CD8-positive, alpha-beta memory T cell (primary cell): ENCODE measurements at regions not wholly inside any gene's neighbourhood (a gene's known extent, or its start where the extent isn't known, plus 50 kb on each side); places are given as distances from the start of the nearest gene placed in this dataset.
"Not testable (repeated sequence)": the region's sequence is repeated elsewhere in the genome, so short reads cannot be mapped to it uniquely, and the experiment has no call there.

Source experiments
- CTCF ChIA-PET: fragments of 350-600 bp; sonication (Branson Sonifier 250); formaldehyde crosslinking; loops from one replicate; lab custom pipeline; 2021; ENCODE audit warnings: antibody characterized with exemption; lab: Charles Lee
- POLR2A ChIA-PET: fragments of 350-600 bp; sonication (Branson Sonifier 250); formaldehyde crosslinking; loops from one replicate; lab custom pipeline; 2021; ENCODE audit warnings: antibody characterized with exemption; lab: Charles Lee
- DNase-seq, 5 donors: peaks; one replicate each; pipeline versions ENCODE4 v3.0.0 to v3.0.0-alpha.2; 2020 to 2022; ENCODE audit warnings: mixed read lengths in 1 of 5
- H3K27ac ChIP-seq: one replicate; pipeline ENCODE4 v1.7.0; 2013; ENCODE audit warnings: low read depth, mild to moderate bottlenecking, low read length, moderate library complexity
- H3K27me3 ChIP-seq: 2 replicates; pipeline ENCODE4 v1.7.0; 2013; ENCODE audit warnings: low read length, mild to moderate bottlenecking; ENCODE audit not compliant: insufficient read depth, poor library complexity, severe bottlenecking
- H3K36me3 ChIP-seq: 2 replicates; pipeline ENCODE4 v1.7.0; 2013; ENCODE audit warnings: mild to moderate bottlenecking, low read length, moderate library complexity; ENCODE audit not compliant: insufficient read depth
- H3K4me1 ChIP-seq: 2 replicates; pipeline ENCODE4 v1.7.0; 2013; ENCODE audit warnings: mild to moderate bottlenecking, low read length, moderate library complexity; ENCODE audit not compliant: insufficient read depth
- H3K4me3 ChIP-seq: 2 replicates; pipeline ENCODE4 v1.7.0; 2013; ENCODE audit warnings: mild to moderate bottlenecking, low read length
- H3K9me3 ChIP-seq: 2 replicates; pipeline ENCODE4 v1.7.0; 2013; ENCODE audit warnings: mild to moderate bottlenecking, low read length
- H3K27ac Mint-ChIP-seq, 8 donors: one replicate each; pipeline ENCODE4 v1.8.0; 2020 to 2021; ENCODE audit warnings: mixed read lengths in 8 of 8, mild to moderate bottlenecking in 6 of 8, inconsistent platforms in 3 of 8, moderate library complexity in 3 of 8
- H3K27me3 Mint-ChIP-seq, 2 donors: one replicate each; pipeline ENCODE4 v1.8.0; 2020 to 2021; ENCODE audit warnings: mixed read lengths in 2 of 2, mild to moderate bottlenecking in 1 of 2, moderate library complexity in 1 of 2
- H3K36me3 Mint-ChIP-seq, 3 donors: one replicate each; pipeline ENCODE4 v1.8.0; 2020 to 2021; ENCODE audit warnings: mixed read lengths in 3 of 3, inconsistent platforms in 1 of 3, mild to moderate bottlenecking in 1 of 3
- H3K4me1 Mint-ChIP-seq, 3 donors: one replicate each; pipeline ENCODE4 v1.8.0; 2020 to 2021; ENCODE audit warnings: mixed read lengths in 3 of 3, inconsistent platforms in 1 of 3, mild to moderate bottlenecking in 1 of 3
- H3K4me3 Mint-ChIP-seq, 7 donors: one replicate each; pipeline ENCODE4 v1.8.0; 2020 to 2021; ENCODE audit warnings: mixed read lengths in 7 of 7, mild to moderate bottlenecking in 6 of 7, moderate library complexity in 4 of 7, inconsistent platforms in 2 of 7
- H3K9me3 Mint-ChIP-seq, 5 donors: one replicate each; pipeline ENCODE4 v1.8.0; 2020 to 2022; ENCODE audit warnings: mixed read lengths in 5 of 5, mild to moderate bottlenecking in 3 of 5, moderate library complexity in 2 of 5, inconsistent platforms in 1 of 5

- POLR2A ChIA-PET, H3K36me3 Mint-ChIP-seq, H3K9me3 ChIP-seq, H3K27me3 Mint-ChIP-seq, H3K27me3 ChIP-seq, CTCF ChIA-PET, H3K9me3 Mint-ChIP-seq, H3K4me1 Mint-ChIP-seq, H3K27ac ChIP-seq, H3K4me3 ChIP-seq, H3K4me3 Mint-ChIP-seq, H3K36me3 ChIP-seq, DNase-seq, H3K27ac Mint-ChIP-seq, H3K4me1 ChIP-seq: not testable (repeated sequence)
Measured at GRCh38 chr2:89945004-89945616, 1253.6 kb downstream of the RPIA start.

DNA sequence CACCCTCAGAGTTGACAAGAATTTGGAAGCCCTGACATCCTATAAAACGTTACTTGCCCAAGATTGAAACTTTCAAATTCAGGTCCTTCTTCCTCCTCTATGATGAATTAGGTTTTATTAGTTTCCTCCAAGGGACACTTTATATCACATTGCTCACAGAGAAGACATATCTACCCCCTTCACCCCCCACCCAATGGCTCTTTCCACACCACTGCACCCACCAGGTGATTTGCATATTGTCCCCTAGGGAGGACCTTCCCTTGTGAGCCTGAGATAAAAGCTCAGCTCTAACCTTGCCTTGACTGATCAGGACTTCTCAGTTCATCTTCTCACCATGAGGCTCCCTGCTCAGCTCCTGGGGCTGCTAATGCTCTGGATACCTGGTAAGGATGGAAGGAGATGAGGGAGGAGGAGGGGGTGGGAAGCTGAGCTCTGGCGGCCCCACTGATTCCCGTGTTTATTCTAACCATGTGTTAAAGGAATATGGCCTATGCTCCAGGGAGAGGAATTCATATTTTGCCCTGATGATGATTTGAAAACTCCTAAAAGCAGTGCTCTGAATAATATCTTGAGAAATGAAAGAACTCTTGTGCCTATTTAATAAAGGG lies 1255.8 kb downstream of the RPIA start:
- H3K4me1 ChIP-seq, H3K4me1 Mint-ChIP-seq, H3K4me3 ChIP-seq, H3K27me3 Mint-ChIP-seq, H3K36me3 Mint-ChIP-seq, H3K27ac ChIP-seq, H3K9me3 ChIP-seq, POLR2A ChIA-PET, H3K4me3 Mint-ChIP-seq, H3K36me3 ChIP-seq, H3K9me3 Mint-ChIP-seq, DNase-seq, H3K27ac Mint-ChIP-seq, CTCF ChIA-PET, H3K27me3 ChIP-seq: not testable (repeated sequence)

DNA sequence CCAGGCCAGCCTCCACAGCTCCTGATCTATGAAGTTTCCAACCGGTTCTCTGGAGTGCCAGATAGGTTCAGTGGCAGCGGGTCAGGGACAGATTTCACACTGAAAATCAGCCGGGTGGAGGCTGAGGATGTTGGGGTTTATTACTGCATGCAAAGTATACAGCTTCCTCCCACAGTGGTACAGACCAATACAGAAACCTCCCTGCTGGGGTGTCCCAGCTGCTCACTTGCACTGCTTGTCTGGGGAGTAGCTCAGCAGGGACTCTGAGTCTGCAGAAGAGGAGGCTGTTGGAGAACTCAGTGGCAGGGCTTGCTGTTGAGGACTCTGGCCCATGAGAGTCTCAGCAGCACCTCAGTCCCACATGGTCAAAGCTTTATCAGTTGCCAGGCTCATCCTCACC lies 1256.6 kb downstream of the RPIA start:
- CTCF ChIA-PET, H3K36me3 Mint-ChIP-seq: not testable (repeated sequence)

DNA sequence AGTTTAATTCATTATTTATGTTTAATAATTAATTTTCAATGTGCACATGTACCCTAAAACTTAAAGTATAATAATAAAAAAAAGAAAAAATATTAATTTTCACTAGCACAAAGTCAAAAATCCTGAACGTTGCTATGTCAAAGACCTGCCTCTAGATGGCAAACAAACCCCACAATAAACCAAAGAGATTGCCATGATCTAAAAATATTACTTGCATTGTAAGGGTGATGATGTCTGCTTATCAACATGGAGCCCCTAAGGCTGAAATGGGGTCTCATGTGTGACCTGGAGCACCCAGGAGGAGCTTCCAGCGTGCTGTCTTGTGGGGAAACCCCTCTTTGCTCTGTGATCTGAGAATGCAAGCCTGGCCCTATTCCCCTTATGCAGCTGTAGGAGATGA lies 1259.3 kb downstream of the RPIA start:
- POLR2A ChIA-PET, H3K36me3 Mint-ChIP-seq: not testable (repeated sequence)

More for the DNA sequence above, 1256.6 kb downstream of the RPIA start:
- DNase-seq, H3K27me3 Mint-ChIP-seq, H3K36me3 ChIP-seq, H3K4me1 ChIP-seq, H3K9me3 Mint-ChIP-seq, H3K27ac ChIP-seq, H3K27ac Mint-ChIP-seq, H3K4me3 ChIP-seq, H3K4me1 Mint-ChIP-seq, H3K9me3 ChIP-seq, POLR2A ChIA-PET, H3K27me3 ChIP-seq, H3K4me3 Mint-ChIP-seq: not testable (repeated sequence)

DNA sequence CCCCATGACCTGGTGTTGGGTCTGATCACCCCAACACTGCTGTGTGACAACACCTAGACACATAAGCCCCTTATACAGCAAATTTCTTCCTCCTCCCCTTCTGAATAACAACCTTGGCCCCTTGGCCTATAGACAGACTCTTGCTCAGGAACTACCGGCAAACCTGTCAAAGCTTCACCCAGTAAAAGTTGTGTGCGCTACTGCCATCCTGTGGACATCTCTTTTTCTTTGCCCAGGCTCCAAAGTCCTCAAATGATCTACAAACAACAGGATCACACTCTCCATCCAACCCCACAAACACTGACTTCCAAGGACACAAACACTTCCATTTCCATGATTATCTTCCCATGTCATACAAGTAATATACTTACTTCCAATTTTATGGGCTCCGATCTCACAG lies 1265.8 kb downstream of the RPIA start:
- H3K27me3 ChIP-seq, H3K36me3 ChIP-seq, CTCF ChIA-PET, POLR2A ChIA-PET, H3K4me3 ChIP-seq, H3K27ac ChIP-seq, H3K9me3 ChIP-seq, H3K4me1 ChIP-seq, H3K4me1 Mint-ChIP-seq, H3K36me3 Mint-ChIP-seq, H3K27me3 Mint-ChIP-seq, H3K4me3 Mint-ChIP-seq, DNase-seq, H3K9me3 Mint-ChIP-seq: not testable (repeated sequence)
- H3K27ac Mint-ChIP-seq = peak overlapping the region in 1 of 8 donors; percentile 23

More for the DNA sequence above, 1259.3 kb downstream of the RPIA start:
- CTCF ChIA-PET, H3K4me3 ChIP-seq, H3K4me1 Mint-ChIP-seq, H3K4me3 Mint-ChIP-seq, H3K27me3 ChIP-seq, H3K9me3 ChIP-seq, H3K27ac Mint-ChIP-seq, H3K36me3 ChIP-seq, H3K27ac ChIP-seq, H3K4me1 ChIP-seq, H3K9me3 Mint-ChIP-seq, DNase-seq, H3K27me3 Mint-ChIP-seq: not testable (repeated sequence)

DNA sequence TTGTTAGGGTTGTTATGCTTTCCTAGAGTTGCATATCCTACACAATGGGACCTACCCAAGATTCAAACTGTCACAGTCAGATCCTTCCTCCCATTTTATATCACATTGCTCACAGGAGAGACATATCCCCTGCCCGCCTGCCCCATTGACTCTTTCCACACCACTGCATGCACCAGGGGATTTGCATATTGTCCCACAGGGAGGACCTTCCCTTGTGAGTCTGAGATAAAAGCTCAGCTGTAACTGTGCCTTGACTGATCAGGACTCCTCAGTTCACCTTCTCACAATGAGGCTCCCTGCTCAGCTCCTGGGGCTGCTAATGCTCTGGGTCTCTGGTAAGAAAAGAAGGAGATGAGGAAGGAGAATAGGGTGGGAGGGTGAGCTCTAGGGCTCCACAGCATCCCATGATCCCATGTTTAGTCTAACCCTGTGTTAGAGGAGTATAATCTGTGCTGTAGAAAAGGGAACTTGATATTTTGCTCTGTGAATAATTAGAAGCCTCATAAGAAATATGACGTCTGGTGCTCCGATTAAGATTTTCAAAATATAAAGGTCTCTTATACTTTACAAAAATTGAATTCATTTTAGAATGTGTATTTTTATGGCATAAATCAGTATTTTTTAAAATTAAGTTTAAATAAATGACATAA lies 1268.4 kb downstream of the RPIA start:
- H3K36me3 Mint-ChIP-seq, POLR2A ChIA-PET, H3K27ac ChIP-seq, CTCF ChIA-PET, DNase-seq, H3K4me3 Mint-ChIP-seq, H3K4me1 ChIP-seq, H3K27ac Mint-ChIP-seq, H3K4me3 ChIP-seq, H3K4me1 Mint-ChIP-seq, H3K27me3 ChIP-seq, H3K9me3 ChIP-seq, H3K27me3 Mint-ChIP-seq, H3K9me3 Mint-ChIP-seq, H3K36me3 ChIP-seq: not testable (repeated sequence)

GRCh38 chr2:89960570-89960969 lies 1269.1 kb downstream of the RPIA start:
- CTCF ChIA-PET, H3K36me3 Mint-ChIP-seq, H3K36me3 ChIP-seq, H3K4me3 ChIP-seq, H3K9me3 Mint-ChIP-seq, H3K27me3 ChIP-seq, H3K27ac Mint-ChIP-seq, POLR2A ChIA-PET, H3K27ac ChIP-seq, DNase-seq, H3K4me1 Mint-ChIP-seq, H3K9me3 ChIP-seq, H3K27me3 Mint-ChIP-seq, H3K4me1 ChIP-seq, H3K4me3 Mint-ChIP-seq: not testable (repeated sequence)

GRCh38 chr2:89968567-89968966 lies 1277.1 kb downstream of the RPIA start:
- DNase-seq, H3K27me3 ChIP-seq, H3K4me3 ChIP-seq, H3K4me1 Mint-ChIP-seq, H3K27me3 Mint-ChIP-seq, H3K9me3 ChIP-seq, H3K4me3 Mint-ChIP-seq, H3K4me1 ChIP-seq, CTCF ChIA-PET, H3K36me3 ChIP-seq, H3K27ac ChIP-seq, POLR2A ChIA-PET, H3K27ac Mint-ChIP-seq, H3K36me3 Mint-ChIP-seq, H3K9me3 Mint-ChIP-seq: not testable (repeated sequence)
